Left renal cortex interstitium (tissue), 4 donors: ENCODE measurements at regions not wholly inside any gene's neighbourhood (a gene's known extent, or its start where the extent isn't known, plus 50 kb on each side); places are given as distances from the start of the nearest gene placed in this dataset.
"Not testable (repeated sequence)": the region's sequence is repeated elsewhere in the genome, so short reads cannot be mapped to it uniquely, and the experiment has no call there.

Source experiments
- DNase-seq, 4 donors: peaks; one replicate each; pipeline ENCODE4 v3.0.0-alpha.2; 2013; ENCODE audit warnings: low read depth in 4 of 4, low spot score in 2 of 4, missing footprints in 1 of 4

DNA sequence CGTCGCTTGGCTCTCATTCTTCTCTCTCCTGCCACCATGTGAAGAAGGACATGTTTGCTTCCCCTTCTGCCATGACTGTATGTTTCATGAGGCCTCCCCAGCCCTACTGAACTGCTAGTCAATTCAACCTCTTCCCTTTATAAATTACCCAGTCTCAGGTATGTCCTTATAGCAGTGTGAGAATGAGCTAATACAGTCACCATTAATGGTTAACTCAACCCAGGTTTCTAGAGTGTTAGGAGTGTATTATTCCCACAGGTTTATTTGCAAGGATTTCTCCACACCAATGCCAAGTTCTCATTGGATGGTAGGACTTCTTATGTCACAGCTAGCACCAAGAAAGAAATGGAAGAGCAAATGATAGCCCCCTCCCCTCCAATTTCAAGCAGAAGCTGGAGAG, 71.9 kb downstream of the DYNAP start:
- DNase-seq = no peak

DNA sequence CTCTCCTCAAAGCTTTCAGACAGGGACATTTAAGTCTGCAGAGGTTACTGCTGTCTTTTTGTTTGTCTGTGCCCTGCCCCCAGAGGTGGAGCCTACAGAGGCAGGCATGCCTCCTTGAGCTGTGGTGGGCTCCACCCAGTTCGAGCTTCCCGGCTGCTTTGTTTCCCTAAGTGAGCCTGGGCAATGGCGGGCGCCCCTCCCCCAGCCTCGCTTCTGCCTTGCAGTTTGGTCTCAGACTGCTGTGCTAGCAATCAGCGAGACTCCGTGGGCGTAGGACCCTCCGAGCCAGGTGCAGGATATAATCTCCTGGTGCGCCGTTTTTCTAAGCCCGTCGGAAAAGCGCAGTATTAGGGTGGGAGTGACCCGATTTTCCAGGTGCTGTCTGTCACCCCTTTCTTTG, 78.7 kb downstream of the DYNAP start:
- not testable (repeated sequence) for DNase-seq

DNA sequence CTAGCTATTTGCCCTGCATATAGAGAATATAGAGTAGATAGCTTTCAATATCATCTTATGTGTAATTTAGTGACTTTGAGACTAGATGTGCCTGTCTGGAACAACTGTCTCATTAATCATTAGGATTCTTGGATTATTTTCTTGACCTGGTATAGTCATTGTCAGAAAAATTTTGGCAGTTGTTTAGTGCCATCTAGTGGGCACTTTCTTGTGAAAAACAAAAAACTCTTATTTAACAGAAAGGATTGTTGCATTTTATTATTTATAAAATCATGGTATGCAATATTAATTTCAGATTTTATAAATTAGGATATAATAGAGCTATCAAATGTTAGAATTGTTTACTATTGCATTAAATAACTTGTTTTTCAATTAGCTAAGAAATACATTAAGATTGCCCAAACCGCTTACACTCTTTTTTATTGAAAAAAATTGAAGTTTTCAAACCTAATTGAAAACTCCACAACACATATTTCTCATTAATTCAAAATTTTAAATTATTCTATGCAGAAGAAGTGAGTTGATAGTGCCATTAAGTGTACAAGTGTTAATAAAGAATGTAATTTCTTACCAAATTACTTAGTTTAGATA, 80.3 kb downstream of the DYNAP start:
- DNase-seq = peak in 1 of 4 donors; percentile 25

DNA sequence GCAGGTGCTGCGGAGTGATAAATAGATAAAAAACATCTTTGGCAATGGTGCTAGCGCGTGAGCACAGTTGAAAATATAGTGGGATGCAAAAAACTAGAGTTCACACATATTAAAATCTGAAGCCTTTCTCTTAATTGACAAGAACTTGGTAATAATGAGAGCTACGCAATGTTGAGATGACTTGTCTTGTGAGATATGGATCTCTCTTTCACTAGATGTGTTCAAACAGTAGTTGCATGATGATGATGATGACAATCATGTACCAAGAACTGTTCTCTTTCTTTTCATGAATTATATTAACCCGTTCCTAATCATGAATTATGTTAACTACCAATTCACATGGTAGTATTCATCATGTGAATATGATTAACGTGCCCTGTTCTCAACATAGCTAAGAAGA, 81.1 kb downstream of the DYNAP start:
- no peak for DNase-seq

DNA sequence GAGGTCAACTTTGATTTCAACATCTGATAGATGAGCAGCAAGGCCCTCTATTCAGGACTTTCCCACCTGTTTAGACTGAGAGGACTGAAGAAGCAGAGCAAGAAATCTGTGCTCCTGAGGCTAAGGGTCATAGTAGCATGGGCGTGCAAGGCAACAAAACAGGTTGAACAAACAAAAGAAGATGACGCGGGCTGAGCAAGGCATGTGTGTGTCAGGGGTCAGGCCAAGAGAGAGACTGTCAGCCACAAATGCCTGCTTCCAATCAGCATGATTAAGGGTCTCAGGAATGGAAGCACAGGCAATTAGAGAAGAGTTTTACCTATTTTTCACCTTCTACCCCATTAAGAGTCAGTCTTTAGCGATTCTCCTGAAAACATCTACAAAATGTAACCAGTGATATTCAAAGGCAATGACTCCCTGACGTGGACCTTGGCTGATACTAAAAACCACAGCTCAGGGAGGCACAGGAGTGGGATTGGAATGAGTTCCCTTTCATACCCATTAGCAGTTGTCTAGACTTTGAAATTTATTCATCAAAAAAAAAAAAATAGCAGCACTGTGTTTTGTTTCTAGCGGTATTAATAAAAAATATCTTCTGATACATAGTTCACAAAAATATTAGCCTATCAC, 81.9 kb downstream of the DYNAP start:
- DNase-seq = no peak

DNA sequence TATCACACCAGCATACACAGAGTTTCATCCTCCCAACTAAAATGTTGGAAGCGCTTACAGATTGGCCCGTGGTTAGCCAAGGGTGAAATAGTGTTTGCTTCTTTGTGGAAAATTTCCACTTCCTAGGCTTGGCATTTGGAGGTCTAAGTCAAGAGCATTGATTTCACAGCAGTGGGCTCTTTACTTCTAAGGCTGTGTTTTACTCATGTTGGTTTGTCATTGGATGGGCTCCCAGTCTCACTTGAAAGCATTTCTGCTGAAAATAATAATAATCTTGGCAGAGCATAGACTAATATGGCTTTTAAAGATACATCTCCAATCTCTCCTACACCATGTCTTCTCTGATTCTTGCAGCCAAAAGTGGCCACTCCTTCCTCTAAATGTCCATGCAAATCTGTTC, 82.9 kb downstream of the DYNAP start:
- no peak for DNase-seq

DNA sequence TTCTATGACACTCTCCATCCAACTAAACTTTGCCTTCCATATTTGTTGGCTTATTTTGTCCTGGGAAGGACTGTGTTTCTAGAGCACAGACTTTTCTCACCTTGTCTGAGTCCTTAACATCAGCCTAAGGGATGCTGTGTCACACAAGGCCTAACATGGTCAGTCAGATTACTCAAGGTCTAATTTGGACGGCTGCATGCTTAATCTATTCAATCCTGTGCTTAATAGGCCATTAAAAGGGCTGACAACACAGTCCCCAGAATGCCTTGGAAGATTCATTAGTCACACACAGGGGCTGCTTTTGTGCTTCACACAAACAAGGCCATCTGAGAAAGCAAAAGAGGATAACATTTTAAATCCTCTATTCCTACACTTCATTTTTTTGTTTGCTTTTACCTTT, 84.0 kb downstream of the DYNAP start:
- DNase-seq = no peak

DNA sequence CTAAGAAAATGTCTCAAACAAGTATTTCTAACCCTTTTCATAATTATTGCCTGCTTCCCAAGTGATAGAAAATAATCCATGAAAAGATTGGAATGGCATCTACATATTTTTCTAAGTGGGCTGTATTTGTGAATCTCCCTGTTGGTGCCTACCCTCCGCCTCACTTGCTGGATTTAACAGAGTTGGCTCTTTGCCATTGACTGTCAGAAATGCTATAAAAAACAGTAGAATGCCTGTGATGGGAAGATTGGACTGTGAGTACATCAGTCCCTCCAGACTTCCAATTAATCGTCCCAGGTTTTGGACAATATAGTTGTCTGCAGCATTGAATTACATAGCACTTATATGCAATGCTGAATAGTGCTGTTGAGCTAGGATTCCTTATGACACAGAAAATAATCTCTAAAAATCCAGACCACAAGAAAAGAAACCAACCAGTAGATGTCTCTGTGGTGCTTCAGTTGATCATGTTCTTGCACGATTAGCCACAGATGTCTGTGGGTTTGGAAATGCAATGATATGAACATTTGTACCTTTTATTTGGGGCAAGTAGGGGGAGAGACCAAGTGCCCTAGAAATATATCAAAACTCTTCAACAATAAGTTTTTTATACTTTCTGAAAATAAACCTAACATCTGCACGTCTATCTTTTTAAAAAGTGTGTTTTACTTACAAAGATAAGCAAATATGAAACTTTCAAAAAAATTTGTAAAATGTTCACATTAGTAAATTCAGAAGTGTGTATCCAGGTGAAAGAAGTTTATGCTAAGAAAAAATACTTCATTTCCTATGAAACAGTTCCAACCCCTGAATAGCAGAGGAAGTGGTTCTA, 88.5 kb downstream of the DYNAP start:
- peak in 2 of 4 donors; percentile 35 to 63 for DNase-seq

DNA sequence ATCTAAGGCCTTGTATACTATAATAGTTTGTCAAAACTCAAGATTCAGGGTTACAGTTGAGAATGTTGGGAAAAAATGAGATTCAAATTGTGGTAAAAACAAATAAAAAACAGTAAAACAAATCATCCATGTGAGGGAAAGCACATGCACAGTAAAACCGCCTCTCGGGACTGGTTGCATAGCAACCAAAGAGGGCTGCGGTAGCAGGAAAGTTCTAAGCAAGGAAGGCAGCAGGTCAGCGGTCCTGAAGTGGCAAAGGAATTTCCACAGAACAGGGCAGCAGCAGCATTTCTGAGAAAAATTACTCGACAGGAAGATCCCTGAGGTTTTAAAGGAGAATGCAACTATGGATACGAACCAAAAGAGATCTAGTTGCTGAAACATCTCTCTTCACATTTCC, 93.7 kb downstream of the DYNAP start:
- peak in 2 of 4 donors; percentile 21 for DNase-seq

DNA sequence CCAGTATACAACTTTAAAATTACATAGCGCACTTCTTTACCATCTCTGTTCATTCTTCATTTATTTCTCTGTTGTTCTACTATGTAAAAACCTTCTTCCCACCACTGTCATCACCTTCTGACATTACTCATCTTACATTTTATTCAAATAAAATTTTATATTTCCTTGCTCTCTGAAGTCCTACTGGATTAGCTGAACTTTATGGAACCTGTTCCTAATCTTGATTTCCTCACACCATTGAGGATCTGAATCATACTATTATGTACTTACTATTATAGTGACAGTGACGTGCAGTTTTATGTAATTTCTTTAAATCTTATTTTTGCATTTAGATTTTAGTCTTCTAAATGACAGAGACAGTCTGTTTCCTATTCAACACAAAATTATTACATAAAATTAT, 98.3 kb downstream of the DYNAP start:
- DNase-seq = no peak

DNA sequence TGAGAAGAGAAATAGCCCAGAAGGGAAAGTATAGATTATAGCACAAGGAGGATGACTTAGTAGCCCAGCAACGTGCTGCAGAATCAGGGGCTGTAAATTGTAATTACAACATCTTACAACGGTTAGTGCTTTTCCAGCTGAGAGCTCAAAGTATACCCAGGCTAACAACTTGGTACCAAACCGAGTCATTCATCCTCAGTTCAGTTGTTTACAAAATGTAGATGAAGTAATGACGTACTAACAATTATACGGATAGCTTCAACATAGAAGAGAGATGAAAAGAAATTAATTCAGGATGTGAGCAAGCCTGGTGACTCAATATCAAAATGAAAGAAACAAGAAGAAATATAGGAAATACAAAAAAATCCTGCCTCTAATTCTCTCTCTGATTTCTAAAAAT, 99.2 kb downstream of the DYNAP start:
- no peak for DNase-seq

DNA sequence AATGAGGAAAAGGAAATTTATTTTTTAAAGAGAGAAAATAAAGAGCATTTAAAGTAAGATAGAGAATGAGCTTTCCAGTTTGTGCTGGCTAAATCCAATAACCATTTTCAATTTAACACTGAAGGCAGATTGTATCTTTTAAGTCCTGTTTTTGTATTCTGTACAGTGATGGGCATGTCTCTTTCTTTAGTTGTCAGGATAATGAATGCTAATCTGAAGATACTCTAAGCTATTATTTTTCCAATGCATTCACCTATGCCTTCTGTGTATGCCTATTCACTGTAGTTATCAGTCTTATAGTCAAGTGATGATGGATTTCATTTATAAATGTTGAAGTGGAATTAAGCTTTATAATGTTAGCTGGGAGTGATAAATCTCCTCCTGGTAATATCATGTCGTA, 101.4 kb downstream of the DYNAP start:
- no peak for DNase-seq

DNA sequence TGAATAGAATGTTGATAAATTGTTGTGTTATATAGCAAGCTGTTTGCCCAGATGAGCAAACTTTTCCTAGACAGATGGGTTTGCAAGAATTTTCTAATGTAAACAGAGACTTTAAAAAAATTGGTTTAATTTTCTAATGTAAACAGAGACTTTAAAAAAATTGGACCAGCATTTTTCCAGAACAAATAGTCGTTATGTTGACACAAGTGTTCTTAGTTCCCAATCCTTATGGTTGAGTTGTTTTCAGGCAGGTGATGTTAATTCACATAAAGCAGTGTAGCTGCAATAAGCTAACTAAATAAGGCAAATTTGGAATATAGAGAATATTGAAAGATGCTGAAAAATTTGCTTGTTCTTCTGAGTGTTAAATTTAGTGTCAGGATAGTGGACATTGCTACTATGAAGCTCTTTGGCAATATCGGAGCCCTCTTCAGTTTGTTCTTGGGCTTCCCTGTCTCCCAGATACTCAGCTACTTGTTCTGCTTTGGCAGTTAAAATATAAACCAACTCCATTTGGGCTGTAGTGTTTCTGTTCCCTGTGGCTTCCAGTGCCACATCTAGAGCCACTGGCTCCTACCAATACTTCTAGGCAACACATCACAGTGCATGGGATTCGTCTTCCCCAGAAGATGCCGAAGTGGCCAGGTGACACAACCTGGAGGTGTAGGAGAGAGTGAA, 105.7 kb downstream of the DYNAP start:
- DNase-seq = no peak

DNA sequence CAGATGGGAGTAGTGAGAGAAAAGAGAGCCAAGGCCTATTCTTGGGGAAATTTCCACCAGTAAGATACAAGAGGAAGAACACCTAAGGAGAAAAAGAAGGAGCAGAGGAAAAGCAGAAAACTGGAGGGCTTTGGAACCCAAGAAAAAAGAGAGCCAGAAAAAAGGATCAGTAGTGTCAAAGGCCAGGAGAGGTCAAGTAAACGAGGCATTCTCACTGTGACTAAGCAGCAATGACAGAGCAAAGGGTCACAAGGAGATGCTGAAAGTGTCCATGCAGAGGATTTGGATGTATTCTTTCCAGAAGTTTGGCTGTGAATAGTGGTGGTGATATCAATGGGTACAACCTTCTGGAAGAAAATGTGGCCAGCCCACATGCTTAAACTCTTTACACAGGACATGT, 109.5 kb downstream of the DYNAP start:
- no peak for DNase-seq

DNA sequence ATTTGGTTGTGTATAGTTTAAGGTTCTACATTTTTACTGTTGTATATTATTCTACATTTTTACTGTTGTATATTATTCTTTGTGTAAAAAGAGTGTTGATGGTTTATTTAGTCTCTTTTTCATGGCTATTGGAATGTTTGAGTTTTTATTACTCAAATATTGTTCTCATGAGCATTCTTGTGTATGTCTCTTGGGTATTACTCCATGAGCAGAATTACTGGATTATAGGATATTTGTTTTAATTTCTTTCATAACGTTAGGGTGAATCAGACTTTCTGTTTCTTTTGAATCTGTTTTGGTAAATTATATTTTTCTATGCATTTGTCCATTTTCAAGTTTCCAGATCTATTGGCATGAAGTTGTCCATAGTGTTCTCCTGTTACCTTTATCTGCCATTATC, 111.6 kb downstream of the DYNAP start:
- DNase-seq = no peak

DNA sequence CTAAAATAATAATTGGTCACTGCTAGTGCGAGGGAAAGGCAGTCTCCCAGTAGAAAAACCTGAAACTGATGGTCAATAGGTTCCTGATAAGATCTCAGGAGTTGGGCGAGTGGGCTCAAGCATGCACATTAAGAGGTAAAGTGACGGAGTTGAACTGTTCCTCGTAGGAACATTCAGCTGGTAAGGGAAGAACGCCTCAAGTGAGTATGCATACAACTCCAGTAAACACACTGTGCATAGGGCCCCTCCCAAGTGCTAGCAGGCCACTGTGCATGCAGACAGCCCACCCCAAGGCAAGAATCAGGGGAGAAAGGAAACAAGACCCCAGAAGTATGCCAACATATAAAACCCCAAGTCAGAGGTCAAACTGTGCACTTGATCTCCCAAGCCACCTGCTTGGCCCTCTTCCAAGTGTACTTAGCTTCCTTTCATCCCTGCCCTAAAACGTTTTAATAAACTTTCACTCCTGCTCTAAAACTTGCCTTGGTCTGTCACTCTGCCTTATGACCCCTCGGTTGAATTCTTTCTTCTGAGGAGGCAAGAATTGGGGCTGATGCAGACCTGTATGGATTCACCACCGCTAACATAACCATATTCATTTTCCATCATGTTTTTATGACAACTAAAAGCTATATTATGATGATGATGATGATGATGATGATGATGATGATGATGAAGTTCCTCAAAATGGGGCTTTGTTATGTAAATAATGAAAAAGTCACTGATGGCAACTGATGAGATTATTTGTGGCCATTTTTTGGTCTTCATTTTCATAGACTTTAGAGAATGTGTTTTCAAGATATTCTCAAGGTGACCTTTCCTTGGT, 118.0 kb upstream of the RAB27B start:
- DNase-seq = no peak

DNA sequence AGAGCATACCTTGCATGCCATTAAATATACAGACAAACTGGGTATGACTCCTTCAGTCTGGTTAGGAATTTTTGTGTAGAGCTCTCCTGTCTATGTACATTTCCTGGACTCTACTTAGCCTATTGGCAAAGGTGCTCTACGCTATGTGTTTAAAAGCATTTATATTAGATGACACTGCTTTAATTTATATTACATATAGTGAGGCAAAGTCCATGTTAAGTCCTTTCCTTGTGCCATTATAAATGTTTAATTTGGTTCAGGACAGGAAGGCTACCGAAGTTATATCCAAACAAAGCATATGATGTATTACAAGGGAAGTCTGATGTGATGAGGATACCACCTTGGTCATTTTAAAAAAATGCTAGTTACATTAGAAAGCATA, 117.4 kb upstream of the RAB27B start:
- no peak for DNase-seq

DNA sequence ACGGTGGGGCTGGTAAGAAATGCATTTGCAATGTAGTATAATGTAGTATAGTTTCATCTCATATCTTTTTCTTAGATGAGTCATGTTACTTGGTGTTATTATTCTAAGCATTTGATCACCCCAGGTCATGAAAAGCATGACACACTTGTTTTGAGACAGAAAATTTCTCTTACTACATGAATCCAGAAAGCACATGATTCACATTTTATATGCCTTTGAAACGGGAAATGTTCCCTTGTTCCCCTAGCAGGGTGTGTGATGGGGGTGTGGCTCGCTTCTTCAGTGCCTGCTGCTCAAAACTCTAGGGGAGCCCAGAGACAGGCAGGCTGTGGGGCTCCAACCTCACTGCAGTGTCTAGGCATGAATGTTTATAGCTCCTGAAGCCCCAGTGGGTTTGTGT, 116.0 kb upstream of the RAB27B start:
- no peak for DNase-seq

DNA sequence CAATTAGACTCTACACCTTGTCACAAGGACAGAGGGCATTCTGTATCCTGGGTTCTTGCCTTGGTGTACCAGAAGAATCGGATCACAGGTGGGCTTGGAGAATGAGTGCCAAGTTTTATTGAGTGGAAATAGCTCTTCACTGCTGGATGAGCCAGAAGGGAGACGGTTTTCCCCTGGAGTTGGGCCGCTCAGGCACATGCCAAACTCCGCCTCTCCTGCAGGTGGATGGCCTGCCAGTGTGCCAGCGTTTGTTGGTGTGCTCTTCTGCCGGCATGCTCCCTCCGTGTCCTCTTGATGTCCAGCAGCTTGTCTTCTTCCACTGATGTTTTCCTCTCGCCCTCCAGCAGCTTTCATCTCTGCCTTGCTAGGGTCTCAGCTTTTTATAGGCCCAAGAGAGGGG, 115.5 kb upstream of the RAB27B start:
- DNase-seq = no peak

DNA sequence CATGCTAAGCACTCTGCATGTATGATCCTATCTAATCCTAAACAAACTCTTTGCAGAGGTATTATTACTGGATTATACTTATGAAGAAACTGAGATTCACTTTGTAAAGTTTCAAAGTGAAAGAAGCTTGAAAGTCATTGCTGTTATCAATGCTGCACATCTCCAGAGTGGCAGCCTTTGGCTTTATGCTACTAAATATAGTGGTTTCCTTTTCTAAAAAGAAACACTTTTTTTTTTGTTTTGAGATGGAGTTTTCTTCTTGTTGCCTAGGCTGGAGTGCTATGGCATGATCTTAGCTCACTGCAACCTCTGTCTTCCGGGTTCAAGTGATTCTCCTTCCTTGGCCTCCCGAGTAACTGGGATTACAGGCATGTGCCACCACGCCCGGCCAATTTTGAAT, 114.9 kb upstream of the RAB27B start:
- no peak for DNase-seq

DNA sequence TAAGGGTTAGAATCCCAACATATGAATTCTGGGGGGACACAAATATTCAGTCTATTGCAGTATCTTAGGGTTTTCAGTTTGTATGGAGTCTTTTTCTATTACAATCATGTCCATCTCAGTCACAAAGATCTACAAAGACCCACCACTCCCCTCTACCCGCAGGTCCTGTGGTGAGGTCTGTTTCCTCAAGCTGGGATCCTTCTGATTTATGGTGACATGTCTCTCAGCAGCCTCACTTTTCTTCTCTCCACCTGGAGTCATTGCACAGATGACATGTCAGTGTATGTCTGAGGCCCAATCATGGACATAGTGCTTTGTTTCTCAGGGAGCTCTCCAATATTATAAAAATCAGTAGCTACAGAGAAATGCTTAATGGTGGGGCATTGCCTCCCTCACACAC, 113.4 kb upstream of the RAB27B start:
- DNase-seq = no peak
